ENCODE measurements at regions not wholly inside any gene's neighbourhood (a gene's known extent, or its start where the extent isn't known, plus 50 kb on each side); places are given as distances from the start of the nearest gene placed in this dataset.

DNA sequence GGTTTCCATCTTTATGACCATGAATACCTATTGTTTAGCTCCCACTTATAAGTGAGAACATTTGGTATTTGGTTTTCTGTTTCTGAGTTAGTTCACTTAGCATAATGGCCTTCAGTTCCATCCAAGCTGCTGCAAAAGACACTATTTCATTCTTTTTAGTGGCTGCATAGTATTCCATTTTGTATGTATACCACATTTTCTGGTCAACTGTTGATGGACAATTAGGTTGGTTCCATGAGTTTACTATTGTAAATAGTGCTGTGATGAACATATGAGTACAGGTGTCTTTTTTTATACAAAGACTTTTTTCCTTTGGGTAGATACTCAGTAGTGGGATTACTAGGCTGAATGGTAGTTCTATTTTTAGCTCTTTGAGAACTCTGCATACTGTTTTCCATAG lies 87.8 kb upstream of the GOT2 start:
- ChIA-PET CTCF (no interaction called here), POLR2A (no interaction called here)
- Histone ChIP-seq H3K4me1 (ENCODE audit: control extremely low read depth in 1 of 4, control insufficient read depth in 4 of 4, insufficient read depth in 4 of 4, low read length in 3 of 4) (no peaks in the 10 kb centered on the region), H3K9me3 (ENCODE audit: control extremely low read depth in 1 of 5, control insufficient read depth in 4 of 5, insufficient read depth in 2 of 5, low read depth in 1 of 5, low read length in 4 of 5) (peaks cover 0 to 6% (median 0%) of the 10 kb centered on the region in 5 experiments), H3K4me3 (ENCODE audit: control insufficient read depth in 1 of 7, extremely low read depth in 1 of 7, insufficient read depth in 4 of 7, low read depth in 2 of 7, low read length in 6 of 7) (no peak overlapping the region), H3K36me3 (ENCODE audit: control insufficient read depth in 4 of 4, insufficient read depth in 4 of 4, low read length in 3 of 4) (no peaks in the 10 kb centered on the region), H3K27ac (ENCODE audit: insufficient read depth in 1 of 2, low read depth in 1 of 2, low read length in 2 of 2, poor library complexity in 1 of 2, severe bottlenecking in 2 of 2) (no peak overlapping the region), H3K27me3 (replicated peaks in 2 of 5; ENCODE audit: control insufficient read depth in 4 of 5, insufficient read depth in 5 of 5, low read length in 4 of 5) (peaks cover 0 to 4% (median 0%) of the 10 kb centered on the region in 5 experiments)
- DNase-seq = no peak

DNA sequence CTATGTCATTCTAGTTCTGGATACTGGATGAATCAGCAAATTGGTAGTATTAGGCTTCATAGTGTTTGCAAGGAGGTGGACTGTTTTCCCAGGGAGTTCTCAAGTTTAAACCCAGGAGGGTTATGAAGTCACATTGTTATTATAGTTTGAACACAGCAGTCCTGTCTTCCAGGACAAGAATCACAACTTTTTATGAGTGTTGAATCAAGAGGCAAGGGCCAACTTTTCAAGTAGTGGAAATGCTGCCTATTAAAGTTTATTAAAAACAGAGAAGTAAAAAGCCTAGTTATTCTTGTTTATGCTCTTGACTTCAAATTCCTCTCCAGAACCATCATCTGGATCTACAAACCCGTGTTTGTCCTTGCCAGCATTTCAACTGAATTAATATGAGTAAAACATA lies 86.3 kb upstream of the GOT2 start:
- H3K36me3 ChIP-seq (ENCODE audit: control insufficient read depth in 4 of 4, insufficient read depth in 4 of 4, low read length in 3 of 4) = no peaks in the 10 kb centered on the region
- peaks cover 0 to 4% (median 0%) of the 10 kb centered on the region in 5 experiments for H3K27me3 ChIP-seq (replicated peaks in 2 of 5; ENCODE audit: control insufficient read depth in 4 of 5, insufficient read depth in 5 of 5, low read length in 4 of 5)
- CTCF ChIA-PET = no interaction called here
- no peak for DNase-seq
- H3K9me3 ChIP-seq (ENCODE audit: control extremely low read depth in 1 of 5, control insufficient read depth in 4 of 5, insufficient read depth in 2 of 5, low read depth in 1 of 5, low read length in 4 of 5) = peaks cover 0 to 6% (median 0%) of the 10 kb centered on the region in 5 experiments
- H3K4me3 ChIP-seq (ENCODE audit: control insufficient read depth in 1 of 7, extremely low read depth in 1 of 7, insufficient read depth in 4 of 7, low read depth in 2 of 7, low read length in 6 of 7) = no peak overlapping the region
- no CpG with 5 or more reads among the region's 1 CpG for WGBS (ENCODE audit: insufficient coverage)
- POLR2A ChIA-PET = no interaction called here
- H3K4me1 ChIP-seq (ENCODE audit: control extremely low read depth in 1 of 4, control insufficient read depth in 4 of 4, insufficient read depth in 4 of 4, low read length in 3 of 4) = no peaks in the 10 kb centered on the region
- no peak overlapping the region for H3K27ac ChIP-seq (ENCODE audit: insufficient read depth in 1 of 2, low read depth in 1 of 2, low read length in 2 of 2, poor library complexity in 1 of 2, severe bottlenecking in 2 of 2)

DNA sequence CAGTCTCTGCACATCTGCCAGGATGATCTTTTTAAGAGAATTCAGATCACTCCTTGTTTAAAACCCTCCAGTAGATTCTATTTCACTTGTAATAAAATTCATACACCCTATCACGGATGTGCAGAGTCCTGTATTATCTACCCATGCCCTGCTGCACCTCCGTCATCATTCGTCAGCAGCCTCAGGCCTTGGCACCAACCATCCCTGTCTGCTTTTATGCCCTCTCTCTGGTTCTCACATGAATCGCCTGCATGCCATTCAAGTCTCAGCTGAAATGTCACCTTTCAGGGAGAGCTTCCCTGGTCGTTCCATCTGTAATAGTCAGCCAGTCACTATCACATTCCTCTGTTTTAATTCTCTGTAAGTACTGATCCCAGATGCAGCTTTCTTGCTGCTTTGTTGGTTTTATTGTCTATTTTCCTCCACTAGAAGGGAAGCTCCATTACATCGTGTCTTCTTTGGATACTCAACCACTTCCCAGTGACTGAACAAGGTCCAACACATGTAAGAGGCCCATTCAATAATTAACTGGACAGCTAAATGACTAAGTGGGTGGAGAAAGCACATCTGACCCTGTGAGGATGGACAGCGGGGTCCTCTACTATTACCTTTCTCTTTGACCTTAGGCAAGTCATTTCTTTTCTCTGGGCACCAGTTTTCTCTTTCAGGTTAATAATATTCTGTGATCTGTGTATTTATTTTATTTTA lies 81.2 kb upstream of the GOT2 start:
- H3K4me1 ChIP-seq (ENCODE audit: control extremely low read depth in 1 of 4, control insufficient read depth in 4 of 4, insufficient read depth in 4 of 4, low read length in 3 of 4) = peaks cover 0 to 5% (median 0%) of the 10 kb centered on the region in 4 experiments
- CTCF ChIA-PET = interaction anchor here (1.0 to 1.5 kb wide), 2 partner anchors 15 to 32 kb away, joined by 3 to 4 read pairs; no protein-coding TSS in a partner anchor
- H3K36me3 ChIP-seq (ENCODE audit: control insufficient read depth in 4 of 4, insufficient read depth in 4 of 4, low read length in 3 of 4) = no peaks in the 10 kb centered on the region
- DNase-seq = no peak
- H3K27ac ChIP-seq (ENCODE audit: insufficient read depth in 1 of 2, low read depth in 1 of 2, low read length in 2 of 2, poor library complexity in 1 of 2, severe bottlenecking in 2 of 2) = no peak overlapping the region
- H3K4me3 ChIP-seq (ENCODE audit: control insufficient read depth in 1 of 7, extremely low read depth in 1 of 7, insufficient read depth in 4 of 7, low read depth in 2 of 7, low read length in 6 of 7) = no peak overlapping the region
- POLR2A ChIA-PET = no interaction called here
- H3K9me3 ChIP-seq (ENCODE audit: control extremely low read depth in 1 of 5, control insufficient read depth in 4 of 5, insufficient read depth in 2 of 5, low read depth in 1 of 5, low read length in 4 of 5) = no peaks in the 10 kb centered on the region
- 97% methylated on average over 6 of the region's 7 CpGs for WGBS (ENCODE audit: insufficient coverage)
- peaks cover 0 to 4% (median 0%) of the 10 kb centered on the region in 5 experiments for H3K27me3 ChIP-seq (replicated peaks in 2 of 5; ENCODE audit: control insufficient read depth in 4 of 5, insufficient read depth in 5 of 5, low read length in 4 of 5)

DNA sequence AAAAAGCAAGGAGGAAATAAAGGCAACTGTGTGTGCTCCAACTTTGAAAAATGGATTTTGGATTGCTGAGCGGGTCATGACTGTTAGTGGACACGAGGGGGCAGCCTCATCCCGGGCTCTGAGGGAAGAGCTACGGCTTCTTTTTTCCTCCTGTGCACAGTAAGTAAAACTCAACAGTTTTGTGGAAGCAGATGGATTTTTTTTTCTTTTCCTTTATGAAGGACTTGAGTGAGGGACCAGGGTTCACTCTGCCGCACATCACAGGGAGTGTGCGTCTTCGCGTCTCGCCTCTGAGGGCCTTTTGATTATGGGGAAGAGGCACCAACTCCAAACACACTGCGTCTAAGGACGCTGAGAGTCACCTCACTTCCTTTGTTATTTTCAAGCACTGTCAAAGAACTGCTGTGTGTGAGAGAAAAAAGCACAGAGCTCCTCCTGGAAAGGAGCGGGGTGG lies 80.3 kb upstream of the GOT2 start:
- ChIA-PET CTCF (interaction anchor here (1.0 to 1.5 kb wide), 2 partner anchors 16 to 33 kb away, joined by 3 to 4 read pairs; no protein-coding TSS in a partner anchor), POLR2A (interaction anchor here (0.6 kb wide), 1 partner anchor 592 kb away, joined by 5 read pairs; no protein-coding TSS in a partner anchor)
- Histone ChIP-seq H3K27me3 (replicated peaks in 2 of 5; ENCODE audit: control insufficient read depth in 4 of 5, insufficient read depth in 5 of 5, low read length in 4 of 5) (peaks cover 0 to 2% (median 0%) of the 10 kb centered on the region in 5 experiments), H3K27ac (ENCODE audit: insufficient read depth in 1 of 2, low read depth in 1 of 2, low read length in 2 of 2, poor library complexity in 1 of 2, severe bottlenecking in 2 of 2) (no peak overlapping the region), H3K4me1 (ENCODE audit: control extremely low read depth in 1 of 4, control insufficient read depth in 4 of 4, insufficient read depth in 4 of 4, low read length in 3 of 4) (peaks cover 0 to 5% (median 0%) of the 10 kb centered on the region in 4 experiments), H3K36me3 (ENCODE audit: control insufficient read depth in 4 of 4, insufficient read depth in 4 of 4, low read length in 3 of 4) (no peaks in the 10 kb centered on the region), H3K4me3 (ENCODE audit: control insufficient read depth in 1 of 7, extremely low read depth in 1 of 7, insufficient read depth in 4 of 7, low read depth in 2 of 7, low read length in 6 of 7) (peak overlapping the region in 6 of 7 experiments; percentile 35 to 78 (median 58)), H3K9me3 (ENCODE audit: control extremely low read depth in 1 of 5, control insufficient read depth in 4 of 5, insufficient read depth in 2 of 5, low read depth in 1 of 5, low read length in 4 of 5) (no peaks in the 10 kb centered on the region)
- DNase-seq = peak; percentile 29 to 60 (median 56)
- WGBS (ENCODE audit: insufficient coverage) = 4% methylated on average over 10 of the region's 12 CpGs

DNA sequence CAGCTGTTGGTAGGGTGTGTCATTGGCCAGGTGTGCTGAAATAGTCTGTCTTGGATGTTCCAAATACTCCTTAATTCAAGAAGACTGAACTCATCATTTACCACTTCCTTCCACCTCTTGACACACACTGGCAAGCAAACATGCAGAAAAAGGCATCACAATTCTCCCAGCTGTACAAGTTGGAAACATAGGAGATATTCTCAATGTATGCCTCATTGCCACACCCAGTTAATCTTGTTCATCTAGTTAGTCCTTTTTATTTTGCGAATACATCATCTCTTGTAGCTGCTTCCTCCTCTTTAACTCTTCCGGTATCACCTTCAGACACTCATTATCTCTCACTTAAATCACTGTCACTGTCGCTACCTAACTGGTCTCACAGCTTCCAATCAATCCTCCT lies 75.1 kb upstream of the GOT2 start:
- POLR2A ChIA-PET = no interaction called here

DNA sequence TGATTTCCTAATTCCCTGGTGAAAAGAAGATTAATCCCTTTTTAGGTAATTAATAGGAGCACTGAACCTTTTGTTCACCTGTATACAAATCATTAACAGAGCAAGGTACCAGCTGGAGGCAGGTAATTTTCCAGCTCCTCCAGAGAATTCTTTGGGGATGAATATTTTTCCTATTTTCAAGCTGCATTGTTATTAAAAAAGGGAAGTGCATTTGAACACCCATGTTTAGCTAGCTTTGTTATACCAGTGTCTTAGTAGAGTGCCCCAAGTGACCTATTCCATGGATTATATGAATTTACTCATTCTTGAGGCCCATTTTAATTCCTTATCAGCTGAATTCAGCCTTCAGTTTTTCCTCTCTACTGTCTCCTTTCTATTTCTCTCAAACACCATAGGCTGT lies 73.2 kb upstream of the GOT2 start:
- POLR2A ChIA-PET = no interaction called here

More for the DNA sequence above, 75.1 kb upstream of the GOT2 start:
- no peaks in the 10 kb centered on the region for H3K9me3 ChIP-seq (ENCODE audit: control extremely low read depth in 1 of 5, control insufficient read depth in 4 of 5, insufficient read depth in 2 of 5, low read depth in 1 of 5, low read length in 4 of 5)
- no peaks in the 10 kb centered on the region for H3K4me1 ChIP-seq (ENCODE audit: control extremely low read depth in 1 of 4, control insufficient read depth in 4 of 4, insufficient read depth in 4 of 4, low read length in 3 of 4)
- H3K27ac ChIP-seq (ENCODE audit: insufficient read depth in 1 of 2, low read depth in 1 of 2, low read length in 2 of 2, poor library complexity in 1 of 2, severe bottlenecking in 2 of 2) = no peak overlapping the region
- no peaks in the 10 kb centered on the region for H3K27me3 ChIP-seq (replicated peaks in 2 of 5; ENCODE audit: control insufficient read depth in 4 of 5, insufficient read depth in 5 of 5, low read length in 4 of 5)
- no peaks in the 10 kb centered on the region for H3K36me3 ChIP-seq (ENCODE audit: control insufficient read depth in 4 of 4, insufficient read depth in 4 of 4, low read length in 3 of 4)
- no peak overlapping the region for H3K4me3 ChIP-seq (ENCODE audit: control insufficient read depth in 1 of 7, extremely low read depth in 1 of 7, insufficient read depth in 4 of 7, low read depth in 2 of 7, low read length in 6 of 7)
- 100% methylated on average over 1 of the region's 3 CpGs for WGBS (ENCODE audit: insufficient coverage)
- CTCF ChIA-PET = no interaction called here
- no peak for DNase-seq

DNA sequence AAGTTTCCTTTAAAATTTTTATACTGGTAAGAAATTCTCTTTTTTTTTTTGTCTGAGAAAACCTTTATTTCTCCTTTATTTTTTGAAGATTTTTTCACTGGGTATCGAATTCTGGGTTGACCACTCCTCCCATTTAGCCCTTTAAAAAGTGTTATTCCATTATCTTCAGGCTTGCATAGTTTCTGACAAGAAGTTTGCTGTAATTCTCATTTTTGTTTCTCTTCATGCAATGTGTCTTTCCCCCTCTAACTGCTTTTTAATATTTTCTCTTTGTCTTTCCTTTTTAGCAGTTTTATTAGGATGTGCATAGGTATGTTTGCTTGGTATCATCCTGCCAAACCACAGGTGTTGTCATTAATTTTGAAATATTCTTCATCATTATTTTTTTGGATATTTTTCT lies 67.7 kb upstream of the GOT2 start:
- Histone ChIP-seq H3K27me3 (replicated peaks in 2 of 5; ENCODE audit: control insufficient read depth in 4 of 5, insufficient read depth in 5 of 5, low read length in 4 of 5) (peaks cover 0 to 3% (median 0%) of the 10 kb centered on the region in 5 experiments), H3K4me1 (ENCODE audit: control extremely low read depth in 1 of 4, control insufficient read depth in 4 of 4, insufficient read depth in 4 of 4, low read length in 3 of 4) (no peaks in the 10 kb centered on the region), H3K36me3 (ENCODE audit: control insufficient read depth in 4 of 4, insufficient read depth in 4 of 4, low read length in 3 of 4) (no peaks in the 10 kb centered on the region), H3K27ac (ENCODE audit: insufficient read depth in 1 of 2, low read depth in 1 of 2, low read length in 2 of 2, poor library complexity in 1 of 2, severe bottlenecking in 2 of 2) (no peak overlapping the region), H3K4me3 (ENCODE audit: control insufficient read depth in 1 of 7, extremely low read depth in 1 of 7, insufficient read depth in 4 of 7, low read depth in 2 of 7, low read length in 6 of 7) (no peak overlapping the region), H3K9me3 (ENCODE audit: control extremely low read depth in 1 of 5, control insufficient read depth in 4 of 5, insufficient read depth in 2 of 5, low read depth in 1 of 5, low read length in 4 of 5) (peaks cover 1 to 14% (median 5%) of the 10 kb centered on the region in 5 experiments)
- DNase-seq = no peak
- ChIA-PET CTCF (no interaction called here), POLR2A (no interaction called here)
- 100% methylated on average over 1 of the region's 1 CpG for WGBS (ENCODE audit: insufficient coverage)

More for the DNA sequence above, 73.2 kb upstream of the GOT2 start:
- H3K36me3 ChIP-seq (ENCODE audit: control insufficient read depth in 4 of 4, insufficient read depth in 4 of 4, low read length in 3 of 4) = no peaks in the 10 kb centered on the region
- H3K4me3 ChIP-seq (ENCODE audit: control insufficient read depth in 1 of 7, extremely low read depth in 1 of 7, insufficient read depth in 4 of 7, low read depth in 2 of 7, low read length in 6 of 7) = no peak overlapping the region
- peaks cover 1 to 11% (median 3%) of the 10 kb centered on the region in 5 experiments for H3K9me3 ChIP-seq (ENCODE audit: control extremely low read depth in 1 of 5, control insufficient read depth in 4 of 5, insufficient read depth in 2 of 5, low read depth in 1 of 5, low read length in 4 of 5)
- no peaks in the 10 kb centered on the region for H3K27me3 ChIP-seq (replicated peaks in 2 of 5; ENCODE audit: control insufficient read depth in 4 of 5, insufficient read depth in 5 of 5, low read length in 4 of 5)
- no peak for DNase-seq
- no peaks in the 10 kb centered on the region for H3K4me1 ChIP-seq (ENCODE audit: control extremely low read depth in 1 of 4, control insufficient read depth in 4 of 4, insufficient read depth in 4 of 4, low read length in 3 of 4)
- no peak overlapping the region for H3K27ac ChIP-seq (ENCODE audit: insufficient read depth in 1 of 2, low read depth in 1 of 2, low read length in 2 of 2, poor library complexity in 1 of 2, severe bottlenecking in 2 of 2)
- CTCF ChIA-PET = no interaction called here

All from common myeloid progenitor, CD34-positive (primary cell).